CD1c-positive myeloid dendritic cell (primary cell): ENCODE measurements at regions not wholly inside any gene's neighbourhood (a gene's known extent, or its start where the extent isn't known, plus 50 kb on each side); places are given as distances from the start of the nearest gene placed in this dataset.

Experiments used
- DNase-seq: peaks from one replicate; pipeline ENCODE4 v3.0.0-alpha.2; 2016; ENCODE audit errors: extremely low spot score

- DNase-seq = no peak
These were observed 250.9 kb upstream of the SORCS1 start for GRCh38 chr10:107415446-107415845.

DNA sequence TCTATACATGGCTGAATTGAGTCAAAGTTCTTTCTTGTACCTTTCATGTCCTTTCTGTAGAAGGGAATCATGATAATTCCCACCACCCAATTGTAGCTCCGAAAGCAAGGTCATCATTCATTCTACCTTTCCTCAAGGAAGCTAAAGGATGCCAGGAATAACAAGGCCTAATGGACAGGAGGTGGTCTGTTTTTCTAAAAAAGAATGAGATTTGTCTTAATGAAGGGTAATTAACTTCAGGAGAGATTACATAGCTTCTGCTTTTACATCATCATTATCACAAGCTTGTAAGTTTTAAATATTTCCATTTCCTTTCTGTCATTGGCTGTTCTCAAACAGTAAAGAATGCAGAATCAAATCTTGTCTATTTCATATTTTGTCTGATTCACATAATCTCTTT, 249.5 kb upstream of the SORCS1 start:
- DNase-seq = no peak

GRCh38 chr10:107409522-107409921, 245.0 kb upstream of the SORCS1 start:
- no peak for DNase-seq

GRCh38 chr10:107398115-107398514, 233.6 kb upstream of the SORCS1 start:
- no peak for DNase-seq

GRCh38 chr10:107391901-107392300, 227.4 kb upstream of the SORCS1 start:
- no peak for DNase-seq

DNA sequence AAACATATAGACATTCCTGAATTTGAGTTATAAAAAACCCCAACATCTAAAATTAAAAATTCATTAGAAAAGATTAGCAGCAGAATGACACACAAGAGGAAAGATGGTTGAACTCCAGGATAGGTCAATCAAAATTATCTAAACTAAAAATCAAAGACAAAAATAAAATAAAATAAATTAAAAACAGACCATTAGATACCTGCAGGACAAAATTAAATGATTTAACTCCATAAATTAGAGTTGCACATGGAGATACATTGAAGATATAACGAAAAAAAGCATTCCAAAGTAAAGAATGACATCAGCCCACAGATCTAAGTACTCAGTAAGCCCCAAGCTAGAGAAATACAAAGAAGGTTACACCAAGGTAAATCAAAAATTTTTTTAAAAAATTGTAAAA, 226.1 kb upstream of the SORCS1 start:
- no peak for DNase-seq

DNA sequence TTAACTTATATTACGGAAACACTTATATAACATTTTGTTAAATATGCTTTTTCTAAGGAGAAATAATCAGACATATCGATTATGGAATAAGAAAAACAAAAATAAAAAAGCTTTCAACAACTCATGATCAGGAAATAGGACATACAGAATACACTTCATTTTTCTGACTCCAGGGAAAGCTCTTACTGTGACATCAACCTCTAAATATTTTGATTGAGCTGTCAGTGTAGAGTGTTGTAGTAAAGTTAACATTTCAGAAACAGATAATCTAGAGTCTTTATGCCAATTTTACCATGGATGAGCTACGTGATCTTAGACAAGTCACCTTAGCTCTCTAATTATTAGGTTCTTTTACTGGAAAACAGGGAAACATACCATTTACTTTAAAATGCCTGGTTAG, 218.9 kb upstream of the SORCS1 start:
- DNase-seq = no peak

DNA sequence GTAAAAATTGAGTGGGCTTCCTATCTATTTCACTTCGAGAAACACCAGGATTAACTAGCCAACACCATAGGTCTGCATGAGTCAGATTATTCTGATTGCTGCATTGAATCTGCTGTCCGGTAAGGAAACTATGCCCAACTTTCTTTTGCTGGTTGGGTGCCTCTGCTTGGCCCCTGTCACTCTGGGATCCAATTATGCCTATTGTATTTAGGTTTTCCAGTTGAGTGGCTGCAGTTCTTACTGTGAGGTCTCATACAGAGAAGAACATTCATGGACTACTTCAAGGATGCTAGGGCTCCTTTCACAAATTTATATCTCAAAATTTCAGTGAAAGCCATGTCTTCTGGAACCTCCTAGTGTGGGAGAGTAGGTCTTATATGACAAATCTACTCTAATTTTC, 215.1 kb upstream of the SORCS1 start:
- no peak for DNase-seq

- no peak for DNase-seq
These were observed 207.3 kb upstream of the SORCS1 start for GRCh38 chr10:107371801-107372200.

- DNase-seq = no peak
These were observed 200.4 kb upstream of the SORCS1 start for GRCh38 chr10:107364872-107365271.

GRCh38 chr10:107362306-107362705, 197.8 kb upstream of the SORCS1 start:
- DNase-seq = no peak

GRCh38 chr10:107357033-107357432, 192.5 kb upstream of the SORCS1 start:
- no peak for DNase-seq

DNA sequence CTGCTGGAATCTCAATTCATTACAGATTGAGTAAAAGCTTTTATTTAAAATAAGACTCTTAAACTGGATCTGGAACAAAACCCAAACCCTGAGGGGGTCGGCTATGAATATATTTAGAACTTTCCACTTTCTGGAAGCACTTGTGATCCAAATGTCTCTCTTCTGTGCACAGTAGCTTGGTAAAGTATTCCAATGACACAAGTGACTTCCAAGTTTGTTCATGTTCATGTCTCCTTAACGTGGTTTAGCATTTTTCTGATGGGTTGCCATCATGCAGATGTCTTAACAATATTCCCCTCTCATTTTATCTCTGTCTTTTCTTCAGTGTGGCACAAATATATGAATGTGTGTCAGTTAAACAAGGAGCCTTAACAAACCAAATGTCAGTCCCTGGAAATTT, 191.9 kb upstream of the SORCS1 start:
- no peak for DNase-seq

DNA sequence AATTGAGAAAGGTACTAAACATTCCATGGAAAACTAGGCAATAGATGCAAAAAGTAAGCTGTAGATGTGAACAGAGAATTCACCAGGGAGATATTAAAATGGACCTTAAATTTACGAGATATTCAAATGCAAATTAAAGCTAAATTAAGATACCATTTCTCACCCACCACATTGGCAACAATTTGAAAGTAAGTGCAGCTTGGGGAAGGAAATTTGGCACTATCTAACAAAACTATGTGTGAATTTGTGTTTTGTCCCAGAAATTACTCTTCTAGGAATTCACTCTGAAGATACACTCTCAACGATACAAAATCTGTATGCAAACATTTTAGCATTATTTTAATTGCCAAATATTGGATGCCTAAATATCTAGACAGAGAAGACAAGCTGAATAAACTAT, 178.2 kb upstream of the SORCS1 start:
- DNase-seq = no peak

DNA sequence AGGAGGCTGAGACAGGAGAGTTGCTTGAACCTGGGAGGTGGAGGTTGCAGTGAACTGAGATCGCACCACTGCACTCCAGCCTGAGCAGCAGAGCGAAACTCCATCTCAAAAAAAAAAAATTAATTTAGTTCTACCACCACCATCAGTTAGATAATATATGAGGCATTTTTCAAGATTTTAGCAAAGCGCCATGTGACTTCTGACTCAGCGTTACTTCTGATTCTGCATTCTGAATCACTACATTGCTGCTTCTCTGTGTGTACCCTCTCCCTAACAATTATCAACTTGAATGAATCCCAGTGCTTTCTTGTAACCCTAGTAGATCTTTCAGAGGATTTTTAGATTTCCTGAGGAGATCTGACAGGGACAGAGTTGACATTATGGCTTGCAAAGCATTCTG, 176.8 kb upstream of the SORCS1 start:
- no peak for DNase-seq

- DNase-seq = no peak
These were observed 175.8 kb upstream of the SORCS1 start for GRCh38 chr10:107340326-107340725.

GRCh38 chr10:107336061-107336460, 171.6 kb upstream of the SORCS1 start:
- no peak for DNase-seq

- no peak for DNase-seq
These were observed 153.1 kb upstream of the SORCS1 start for GRCh38 chr10:107317592-107317991.

GRCh38 chr10:107303203-107303602, 138.7 kb upstream of the SORCS1 start:
- DNase-seq = no peak

GRCh38 chr10:107299606-107300005, 135.1 kb upstream of the SORCS1 start:
- no peak for DNase-seq

- DNase-seq = no peak
These were observed 119.7 kb upstream of the SORCS1 start for GRCh38 chr10:107284187-107284586.

GRCh38 chr10:107280293-107280692, 115.8 kb upstream of the SORCS1 start:
- no peak for DNase-seq

- no peak for DNase-seq
These were observed 113.1 kb upstream of the SORCS1 start for GRCh38 chr10:107277591-107277990.

GRCh38 chr10:107275806-107276205, 111.3 kb upstream of the SORCS1 start:
- DNase-seq = no peak

DNA sequence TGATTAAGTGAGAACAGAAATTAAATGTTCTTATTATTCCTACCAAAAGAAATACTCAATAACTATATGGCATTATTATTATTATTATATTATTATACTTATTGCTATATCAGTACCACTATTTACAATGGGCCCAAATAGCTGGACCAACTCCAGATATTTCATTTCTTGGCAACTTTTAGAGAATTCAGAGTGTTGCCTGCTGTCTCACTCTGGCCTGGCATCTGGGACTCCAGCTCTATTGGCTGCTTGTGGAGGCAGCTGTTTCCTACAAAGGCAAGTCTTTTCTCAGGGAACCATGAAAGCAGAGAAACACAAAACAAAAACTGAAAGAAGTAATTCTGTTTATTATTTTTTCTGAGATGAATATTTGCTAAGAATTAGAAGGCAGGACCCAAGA, 105.1 kb upstream of the SORCS1 start:
- no peak for DNase-seq
